HL-60 (cell line): ENCODE measurements at regions not wholly inside any gene's neighbourhood (a gene's known extent, or its start where the extent isn't known, plus 50 kb on each side); places are given as distances from the start of the nearest gene placed in this dataset.

ENCODE experiments used
- GABPA ChIP-seq: IDR thresholded peaks from 2 replicates; pipeline ENCODE4 v1.6.1; 2012; ENCODE audit warnings: low read depth
- POLR2AphosphoS5 ChIP-seq: IDR thresholded peaks from 2 replicates; pipeline ENCODE4 v1.6.1; 2012; ENCODE audit warnings: low read depth
- TF ChIP-seq, protein P1 (sequence below): IDR thresholded peaks from one replicate; pipeline ENCODE4 v1.5.1; 2011; ENCODE audit warnings: low read length, control low read depth, inconsistent platforms; ENCODE audit not compliant: insufficient read depth
- TF ChIP-seq, protein P2 (sequence below): IDR thresholded peaks from 2 replicates; pipeline ENCODE4 v1.6.1; 2012; ENCODE audit warnings: low read depth; ENCODE audit not compliant: insufficient replicate concordance

DNA sequence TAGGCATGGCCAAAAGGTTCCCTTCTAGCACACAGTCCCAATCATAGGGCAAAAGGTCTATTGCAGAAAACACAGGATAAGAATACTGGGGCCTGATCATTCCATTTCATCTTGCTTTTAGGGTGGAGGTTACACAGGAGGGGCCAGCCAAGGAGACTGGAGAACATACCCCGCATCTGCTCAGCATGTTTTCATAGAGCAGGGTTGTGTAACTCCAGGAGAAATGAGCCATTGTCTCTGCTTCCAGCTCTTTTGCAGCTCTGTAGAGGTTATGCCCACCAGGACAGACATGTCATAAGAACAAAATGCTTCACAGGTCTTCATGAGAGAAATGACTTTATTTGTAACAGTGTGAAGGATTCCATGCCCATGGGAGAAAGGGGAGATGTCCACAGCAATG, 742.8 kb downstream of the DACH1 start:
- TF ChIP-seq, protein P1, sequence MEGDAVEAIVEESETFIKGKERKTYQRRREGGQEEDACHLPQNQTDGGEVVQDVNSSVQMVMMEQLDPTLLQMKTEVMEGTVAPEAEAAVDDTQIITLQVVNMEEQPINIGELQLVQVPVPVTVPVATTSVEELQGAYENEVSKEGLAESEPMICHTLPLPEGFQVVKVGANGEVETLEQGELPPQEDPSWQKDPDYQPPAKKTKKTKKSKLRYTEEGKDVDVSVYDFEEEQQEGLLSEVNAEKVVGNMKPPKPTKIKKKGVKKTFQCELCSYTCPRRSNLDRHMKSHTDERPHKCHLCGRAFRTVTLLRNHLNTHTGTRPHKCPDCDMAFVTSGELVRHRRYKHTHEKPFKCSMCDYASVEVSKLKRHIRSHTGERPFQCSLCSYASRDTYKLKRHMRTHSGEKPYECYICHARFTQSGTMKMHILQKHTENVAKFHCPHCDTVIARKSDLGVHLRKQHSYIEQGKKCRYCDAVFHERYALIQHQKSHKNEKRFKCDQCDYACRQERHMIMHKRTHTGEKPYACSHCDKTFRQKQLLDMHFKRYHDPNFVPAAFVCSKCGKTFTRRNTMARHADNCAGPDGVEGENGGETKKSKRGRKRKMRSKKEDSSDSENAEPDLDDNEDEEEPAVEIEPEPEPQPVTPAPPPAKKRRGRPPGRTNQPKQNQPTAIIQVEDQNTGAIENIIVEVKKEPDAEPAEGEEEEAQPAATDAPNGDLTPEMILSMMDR: no peak
- no peak for TF ChIP-seq GABPA
- TF ChIP-seq POLR2AphosphoS5: no peak
- TF ChIP-seq, protein P2, sequence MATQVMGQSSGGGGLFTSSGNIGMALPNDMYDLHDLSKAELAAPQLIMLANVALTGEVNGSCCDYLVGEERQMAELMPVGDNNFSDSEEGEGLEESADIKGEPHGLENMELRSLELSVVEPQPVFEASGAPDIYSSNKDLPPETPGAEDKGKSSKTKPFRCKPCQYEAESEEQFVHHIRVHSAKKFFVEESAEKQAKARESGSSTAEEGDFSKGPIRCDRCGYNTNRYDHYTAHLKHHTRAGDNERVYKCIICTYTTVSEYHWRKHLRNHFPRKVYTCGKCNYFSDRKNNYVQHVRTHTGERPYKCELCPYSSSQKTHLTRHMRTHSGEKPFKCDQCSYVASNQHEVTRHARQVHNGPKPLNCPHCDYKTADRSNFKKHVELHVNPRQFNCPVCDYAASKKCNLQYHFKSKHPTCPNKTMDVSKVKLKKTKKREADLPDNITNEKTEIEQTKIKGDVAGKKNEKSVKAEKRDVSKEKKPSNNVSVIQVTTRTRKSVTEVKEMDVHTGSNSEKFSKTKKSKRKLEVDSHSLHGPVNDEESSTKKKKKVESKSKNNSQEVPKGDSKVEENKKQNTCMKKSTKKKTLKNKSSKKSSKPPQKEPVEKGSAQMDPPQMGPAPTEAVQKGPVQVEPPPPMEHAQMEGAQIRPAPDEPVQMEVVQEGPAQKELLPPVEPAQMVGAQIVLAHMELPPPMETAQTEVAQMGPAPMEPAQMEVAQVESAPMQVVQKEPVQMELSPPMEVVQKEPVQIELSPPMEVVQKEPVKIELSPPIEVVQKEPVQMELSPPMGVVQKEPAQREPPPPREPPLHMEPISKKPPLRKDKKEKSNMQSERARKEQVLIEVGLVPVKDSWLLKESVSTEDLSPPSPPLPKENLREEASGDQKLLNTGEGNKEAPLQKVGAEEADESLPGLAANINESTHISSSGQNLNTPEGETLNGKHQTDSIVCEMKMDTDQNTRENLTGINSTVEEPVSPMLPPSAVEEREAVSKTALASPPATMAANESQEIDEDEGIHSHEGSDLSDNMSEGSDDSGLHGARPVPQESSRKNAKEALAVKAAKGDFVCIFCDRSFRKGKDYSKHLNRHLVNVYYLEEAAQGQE: no peak
